Brain pericyte (primary cell): ENCODE measurements at regions not wholly inside any gene's neighbourhood (a gene's known extent, or its start where the extent isn't known, plus 50 kb on each side); places are given as distances from the start of the nearest gene placed in this dataset.
"Not testable (repeated sequence)": the region's sequence is repeated elsewhere in the genome, so short reads cannot be mapped to it uniquely, and the experiment has no call there.

Source experiments
- DNase-seq: peaks from one replicate; pipeline ENCODE4 v3.0.0-alpha.2; 2012; ENCODE audit warnings: low read depth, low spot score

- no peak for DNase-seq
Measured at GRCh38 chr6:74431873-74432580, 736.0 kb downstream of the CD109 start.

DNA sequence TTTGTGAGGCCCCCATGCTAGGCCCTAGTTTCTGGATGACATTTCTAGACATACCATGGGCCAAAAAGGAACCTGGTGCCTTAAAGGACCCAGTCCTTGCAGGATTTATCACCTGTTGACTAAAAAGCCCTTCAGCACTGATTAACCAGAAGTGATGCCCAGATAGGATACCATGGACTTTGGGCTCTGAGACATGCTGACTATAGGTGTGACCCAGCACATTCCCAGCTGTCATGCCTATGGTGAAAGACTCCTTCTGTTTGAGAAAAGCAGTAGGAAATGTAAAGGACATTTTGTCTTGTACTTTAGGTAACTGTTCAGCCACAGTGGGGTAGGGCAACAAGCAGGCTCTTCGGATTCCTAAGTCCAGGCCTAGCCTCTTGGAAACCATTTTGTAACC, 724.2 kb downstream of the CD109 start:
- DNase-seq: no peak

DNA sequence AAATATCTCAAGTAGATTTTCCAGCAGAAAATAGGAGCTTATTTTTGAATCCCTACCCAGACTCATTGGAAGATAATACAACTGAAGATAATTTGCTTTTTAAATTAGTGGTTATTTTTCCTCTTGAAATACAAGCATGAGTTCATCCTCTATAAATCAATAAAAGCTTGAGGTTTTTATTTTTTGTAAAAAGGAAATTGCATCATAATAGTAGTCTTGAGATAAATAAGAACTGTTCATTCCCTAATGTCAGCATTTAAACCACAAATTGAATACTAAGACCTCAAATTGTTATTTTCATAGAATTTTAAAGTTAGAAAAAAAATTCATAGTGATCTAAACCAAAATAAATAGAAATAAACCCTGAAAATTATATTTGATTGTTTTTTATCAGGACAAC, 719.1 kb downstream of the CD109 start:
- no peak for DNase-seq

- no peak for DNase-seq
Measured at GRCh38 chr6:74410630-74411029, 714.6 kb downstream of the CD109 start.

DNA sequence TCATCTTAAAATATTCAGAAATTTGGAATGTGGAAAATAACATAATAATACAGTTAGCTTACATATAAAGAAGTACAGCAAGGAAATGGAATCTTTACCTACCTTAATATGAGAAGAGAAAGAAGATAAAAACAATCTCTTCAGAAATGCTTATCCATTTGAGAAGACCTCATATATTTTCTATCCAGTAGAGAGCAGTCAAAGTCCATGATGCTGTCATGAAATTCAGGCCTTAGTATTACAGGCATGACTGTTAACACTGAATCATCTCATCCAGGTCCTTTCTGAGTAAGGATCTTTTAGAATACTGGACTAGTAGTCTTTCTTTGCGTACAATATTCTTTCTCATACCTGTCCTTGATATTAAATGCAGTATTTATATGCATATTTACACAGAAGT, 713.4 kb downstream of the CD109 start:
- DNase-seq: peak; percentile 46

GRCh38 chr6:74408844-74409243, 712.8 kb downstream of the CD109 start:
- no peak for DNase-seq

DNA sequence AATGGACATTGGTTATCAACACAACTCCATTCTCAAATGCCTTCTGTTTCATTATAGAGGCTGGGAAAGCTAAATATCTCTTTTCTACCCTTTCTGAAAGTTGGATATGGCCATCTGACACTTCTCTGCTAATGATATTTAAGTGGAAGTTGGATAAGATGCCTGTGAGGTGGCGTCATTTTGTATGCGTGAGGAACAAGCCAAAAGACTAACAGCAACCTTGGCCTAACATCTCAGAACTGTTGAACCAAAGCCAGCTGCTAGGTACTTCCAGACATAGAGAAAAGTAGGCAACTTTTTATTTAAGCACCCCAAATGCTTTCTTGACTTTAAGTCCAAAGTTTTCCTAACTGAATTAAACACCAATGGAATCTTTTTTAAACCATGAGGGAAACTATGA, 708.4 kb downstream of the CD109 start:
- no peak for DNase-seq

GRCh38 chr6:74402781-74403180, 706.8 kb downstream of the CD109 start:
- no peak for DNase-seq

- DNase-seq: not testable (repeated sequence)
Measured at GRCh38 chr6:74378437-74378836, 682.4 kb downstream of the CD109 start.

DNA sequence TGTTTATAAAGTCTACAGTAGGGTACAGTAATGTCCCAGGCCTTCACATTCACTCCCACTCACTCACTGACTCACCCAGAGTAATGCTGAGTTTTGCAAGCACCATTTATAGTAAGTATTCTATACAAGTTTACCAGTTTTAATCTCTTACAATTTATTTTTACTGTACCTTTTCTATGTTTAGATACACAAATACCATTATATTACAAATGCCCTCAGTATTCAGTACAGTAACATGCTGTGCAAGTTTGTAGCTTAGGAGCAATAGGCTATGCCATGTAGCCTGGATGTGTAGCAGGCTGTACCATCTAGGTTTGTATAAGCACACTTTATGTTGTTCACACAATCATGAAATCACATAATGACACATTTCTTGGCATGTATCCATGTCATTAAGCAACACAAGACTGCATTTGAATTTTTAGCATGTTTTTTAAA, 673.6 kb downstream of the CD109 start:
- no peak for DNase-seq

DNA sequence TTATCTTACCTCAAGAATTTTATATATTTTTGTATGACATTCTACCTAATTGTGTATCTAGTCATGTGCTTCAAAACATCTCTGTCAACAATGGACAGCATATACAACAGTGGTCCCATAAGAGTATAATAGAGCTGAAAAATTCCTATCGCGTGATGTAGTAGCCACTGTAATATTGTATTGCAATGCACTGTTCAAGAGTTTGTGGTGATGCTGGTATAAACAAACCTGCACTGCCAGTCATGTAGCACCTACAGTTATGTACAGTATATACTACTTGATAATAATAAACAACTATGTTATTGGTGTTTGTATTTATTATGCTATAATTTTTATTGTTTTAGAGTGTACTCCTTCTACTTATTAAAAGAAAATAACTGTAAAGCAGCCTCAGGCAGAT, 672.7 kb downstream of the CD109 start:
- DNase-seq: no peak

- DNase-seq: no peak
Measured at GRCh38 chr6:74366634-74367033, 670.6 kb downstream of the CD109 start.

- no peak for DNase-seq
Measured at GRCh38 chr6:74362391-74362790, 666.4 kb downstream of the CD109 start.

DNA sequence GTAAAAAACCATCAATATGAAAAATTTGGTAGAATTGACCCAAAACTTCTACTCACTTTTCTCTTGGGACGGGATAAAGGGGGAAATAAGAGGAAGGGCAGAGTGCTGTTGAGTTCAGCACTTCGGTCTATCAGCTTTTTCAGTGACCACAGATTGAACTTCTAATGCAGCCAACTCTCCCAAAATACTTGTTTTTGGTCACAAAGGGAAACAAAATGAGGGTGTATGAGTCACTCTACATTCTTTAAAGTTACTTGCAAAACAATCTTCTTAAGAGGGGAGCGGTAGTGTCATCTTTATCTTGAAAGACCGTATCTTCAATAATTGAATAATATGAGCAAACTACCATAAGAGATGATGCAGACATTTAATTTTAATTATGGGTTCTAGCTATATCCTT, 661.3 kb downstream of the CD109 start:
- no peak for DNase-seq

GRCh38 chr6:74356391-74356790, 660.4 kb downstream of the CD109 start:
- DNase-seq: no peak

DNA sequence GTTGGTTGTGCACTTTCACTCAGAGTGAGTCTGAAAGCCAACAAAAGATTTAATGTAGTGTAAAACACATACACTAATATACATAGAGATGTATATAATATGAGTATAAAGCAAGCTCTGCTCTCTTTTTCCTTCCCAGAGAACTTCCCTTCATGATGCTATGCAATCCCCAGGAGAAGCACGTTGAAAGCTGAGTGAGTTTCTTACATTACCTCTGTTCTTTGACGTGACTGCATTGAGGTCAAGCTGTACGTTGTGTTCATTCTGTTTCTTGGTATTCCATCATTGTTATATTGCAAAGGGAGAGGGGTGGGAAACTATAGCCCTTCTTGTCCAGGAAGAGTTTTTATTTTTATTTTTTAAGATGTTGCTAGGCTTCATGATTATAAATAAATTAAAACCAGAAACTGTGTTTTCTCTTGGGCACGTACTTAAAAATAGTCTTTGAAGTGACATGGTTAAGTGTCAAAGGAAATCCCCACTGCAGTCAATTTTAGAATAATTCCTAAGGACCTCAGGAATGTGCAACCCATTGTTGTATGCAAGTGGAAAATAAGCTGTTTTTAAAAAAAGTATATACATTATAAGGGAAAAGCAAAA, 651.0 kb downstream of the CD109 start:
- DNase-seq: no peak

DNA sequence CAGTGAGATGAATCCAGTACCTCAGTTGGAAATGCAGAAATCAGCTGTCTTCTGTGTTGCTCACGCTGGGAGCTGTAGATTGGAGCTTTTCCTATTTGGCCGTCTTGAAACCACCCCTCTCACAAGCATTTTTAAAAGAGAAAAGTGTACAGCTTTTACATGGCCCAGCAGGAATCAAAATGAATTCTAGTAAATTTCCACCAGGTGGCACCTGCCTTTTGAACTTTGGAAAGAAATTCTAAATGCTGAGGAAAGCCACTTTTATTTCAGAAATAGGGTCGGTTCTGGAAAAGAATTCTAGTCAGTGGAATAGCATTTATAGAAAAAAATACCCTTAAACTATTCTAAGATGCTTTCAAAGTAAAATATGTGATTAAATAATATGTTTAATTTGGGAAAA, 647.8 kb downstream of the CD109 start:
- DNase-seq: no peak

DNA sequence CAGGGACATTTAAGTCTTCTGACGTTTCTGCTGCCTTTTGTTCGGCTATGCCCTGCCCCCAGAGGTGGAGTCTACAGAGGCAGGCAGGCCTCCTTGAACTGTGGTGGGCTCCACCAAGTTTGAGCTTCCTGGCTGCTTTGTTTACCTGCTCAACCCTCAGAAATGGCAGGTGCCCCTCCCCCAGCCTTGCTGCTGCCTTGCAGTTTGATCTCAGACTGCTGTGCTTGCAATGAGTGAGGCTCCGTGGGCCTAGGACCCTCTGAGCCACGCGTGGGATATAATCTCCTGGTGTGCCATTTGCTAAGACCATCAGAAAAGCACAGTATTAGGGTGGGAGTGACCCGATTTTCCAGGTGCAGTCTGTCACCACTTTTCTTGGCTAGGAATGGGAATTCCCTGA, 647.3 kb downstream of the CD109 start:
- DNase-seq: not testable (repeated sequence)

DNA sequence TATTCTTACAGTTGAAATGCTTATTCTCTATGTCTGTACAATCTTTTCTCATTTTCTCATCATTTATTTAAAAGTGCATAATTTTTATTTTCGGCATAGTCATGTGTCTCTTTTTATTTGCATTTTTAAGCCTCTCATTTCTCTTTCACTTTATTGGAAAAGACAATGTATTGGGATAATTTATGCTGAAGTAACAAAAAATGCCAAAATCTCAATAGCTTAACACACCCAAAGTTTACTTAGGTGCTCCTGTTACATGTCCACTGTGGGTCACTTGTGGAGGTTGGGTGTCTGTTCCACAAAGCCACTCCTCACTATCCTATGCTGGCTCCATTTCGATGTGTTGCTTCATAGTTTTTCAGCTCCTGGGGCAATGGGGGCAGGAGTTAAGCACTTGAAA, 638.7 kb downstream of the CD109 start:
- no peak for DNase-seq

- no peak for DNase-seq
Measured at GRCh38 chr6:74333406-74333805, 637.4 kb downstream of the CD109 start.

DNA sequence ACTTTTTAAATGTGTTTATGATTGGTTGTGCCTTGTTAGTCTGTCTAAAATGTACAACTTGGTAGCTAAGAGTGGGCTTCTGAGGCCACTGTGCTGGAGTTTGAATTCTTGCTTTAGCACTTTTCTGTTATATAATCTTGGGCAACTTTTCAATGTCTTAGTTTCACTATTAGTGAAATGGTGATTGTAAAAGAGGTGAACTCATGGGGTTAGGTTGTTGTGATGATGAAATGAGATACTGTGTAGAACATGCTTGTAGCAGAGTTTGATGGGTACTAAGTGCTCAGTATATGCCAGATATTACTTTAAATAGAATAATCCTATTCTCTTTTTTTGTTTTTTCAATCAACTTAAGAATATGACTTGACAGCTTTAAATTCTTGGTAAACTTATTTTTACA, 624.7 kb downstream of the CD109 start:
- DNase-seq: no peak

GRCh38 chr6:74320074-74320473, 624.1 kb downstream of the CD109 start:
- no peak for DNase-seq

- no peak for DNase-seq
Measured at GRCh38 chr6:74319292-74319691, 623.3 kb downstream of the CD109 start.

DNA sequence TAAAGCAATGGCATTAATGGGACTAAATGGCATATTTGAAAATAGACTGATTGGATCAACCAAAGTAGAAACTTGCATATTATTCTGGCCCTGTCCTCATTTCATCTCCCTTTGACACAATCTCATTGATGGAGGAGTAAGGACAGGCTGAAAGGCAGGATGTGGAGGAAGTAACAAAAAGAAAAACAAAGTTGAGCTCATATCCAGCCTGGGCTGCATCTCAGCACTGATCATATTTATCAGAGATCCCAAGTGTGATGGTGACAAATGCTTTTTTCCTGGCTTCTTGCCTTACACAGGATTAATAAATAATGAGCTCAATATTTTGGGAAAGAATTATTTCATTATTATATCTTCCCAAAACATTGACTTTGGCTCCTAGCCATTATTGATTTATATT, 622.7 kb downstream of the CD109 start:
- no peak for DNase-seq
